ENCODE measurements at regions not wholly inside any gene's neighbourhood (a gene's known extent, or its start where the extent isn't known, plus 50 kb on each side); places are given as distances from the start of the nearest gene placed in this dataset.

DNA sequence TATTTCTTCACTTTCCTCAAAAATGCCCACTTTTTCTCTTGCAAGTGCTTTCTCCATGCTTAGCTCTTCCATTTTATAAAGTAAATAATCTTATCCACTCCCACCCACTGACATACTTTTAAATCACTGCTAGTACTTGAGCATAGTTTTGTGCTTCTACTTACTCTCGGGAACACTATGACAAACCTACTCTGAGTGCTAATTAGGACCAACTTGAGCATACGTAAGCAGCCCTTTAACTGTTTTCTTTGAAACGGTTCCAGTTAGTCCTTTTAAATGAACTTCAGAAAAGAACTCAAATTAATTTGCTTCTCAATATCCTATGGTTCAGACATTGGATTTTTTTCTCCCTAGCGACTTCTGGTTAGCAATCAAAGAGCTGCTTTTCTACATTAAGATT, 280.0 kb upstream of the SOX2 start:
- no peak for DNase-seq

GRCh38 chr3:181425074-181425473, 286.7 kb upstream of the SOX2 start:
- DNase-seq = no peak

- DNase-seq = no peak
Measured at GRCh38 chr3:181418233-181418632, 293.5 kb upstream of the SOX2 start.

DNA sequence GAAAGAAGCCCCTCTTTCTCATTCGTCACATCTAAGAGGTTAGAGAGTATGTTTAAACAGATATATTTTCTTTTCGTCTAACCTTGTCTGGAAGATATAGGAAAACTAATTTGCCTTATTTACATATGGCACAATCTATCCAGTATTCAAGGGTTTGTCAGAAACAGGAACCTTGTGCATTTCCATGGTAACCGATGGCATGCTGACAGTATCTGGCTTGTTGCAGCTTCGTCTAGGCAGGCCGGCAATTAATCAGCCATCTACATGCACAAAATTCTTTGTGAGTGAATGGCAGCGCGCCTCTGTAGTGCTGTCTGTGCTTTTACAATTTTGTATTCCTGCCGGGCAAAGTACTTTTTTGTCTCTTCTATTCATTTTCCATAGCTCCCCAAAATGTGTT, 294.0 kb upstream of the SOX2 start:
- no peak for DNase-seq

DNA sequence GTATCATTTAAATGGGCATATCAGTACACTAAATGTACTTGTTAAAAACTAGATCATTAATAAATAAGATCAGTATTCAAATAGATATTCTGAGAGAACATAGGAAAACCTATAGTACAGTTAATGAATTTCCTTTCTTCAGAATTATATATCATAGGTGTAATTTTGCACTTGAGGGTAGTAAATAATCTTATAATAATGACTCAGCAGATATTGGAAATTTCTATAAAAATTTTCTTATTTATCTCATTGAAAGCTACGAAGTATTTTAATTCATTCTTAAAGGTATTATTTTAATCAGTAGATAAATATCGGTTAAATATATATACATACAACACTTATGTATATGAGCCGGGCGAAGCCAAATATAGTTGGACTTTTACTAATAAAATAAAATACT, 300.9 kb upstream of the SOX2 start:
- DNase-seq = no peak

- no peak for DNase-seq
Measured at GRCh38 chr3:181403876-181404660, 307.7 kb upstream of the SOX2 start.

DNA sequence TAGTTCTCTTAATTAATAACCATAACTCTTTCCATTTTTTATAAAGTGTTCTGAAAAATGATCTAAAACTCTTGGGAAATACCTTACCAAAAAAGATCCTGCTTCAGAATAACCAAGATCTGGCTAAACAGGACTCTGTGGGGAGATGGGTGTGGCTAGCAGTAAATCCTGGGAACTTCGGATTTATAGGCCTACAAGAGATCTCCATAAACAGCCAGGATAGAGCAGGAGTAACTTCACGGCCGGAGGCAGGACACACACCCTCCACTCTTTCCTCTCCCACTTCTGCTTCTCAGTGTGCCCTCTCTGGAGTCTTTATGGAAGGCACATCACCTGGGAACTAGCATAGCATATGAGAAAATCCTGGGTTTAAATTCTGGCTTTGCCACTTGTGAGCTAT, 309.4 kb upstream of the SOX2 start:
- DNase-seq = no peak

GRCh38 chr3:181384970-181385369, 326.8 kb upstream of the SOX2 start:
- DNase-seq = no peak

GRCh38 chr3:181383760-181384159, 328.0 kb upstream of the SOX2 start:
- DNase-seq = no peak

DNA sequence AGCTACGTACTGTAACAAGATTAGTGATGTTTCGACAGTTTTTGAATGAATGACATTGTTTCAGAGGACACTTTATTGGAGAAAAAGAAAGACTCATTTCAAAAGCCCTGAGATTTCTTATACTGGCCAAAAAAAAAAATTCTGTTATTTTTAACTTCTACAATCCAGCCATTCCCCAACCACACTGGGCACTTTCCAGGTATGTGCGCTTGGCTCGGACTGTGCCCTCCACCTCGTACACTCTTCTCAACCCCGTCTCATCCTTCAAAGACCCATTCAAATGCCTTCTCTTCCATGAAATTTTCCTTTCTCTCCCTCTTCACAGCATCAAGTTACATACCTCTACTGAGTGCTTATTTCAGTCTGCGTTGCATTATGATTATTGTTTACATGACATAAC, 328.5 kb upstream of the SOX2 start:
- no peak for DNase-seq

- no peak for DNase-seq
Measured at GRCh38 chr3:181382656-181383055, 329.1 kb upstream of the SOX2 start.

- DNase-seq = no peak
Measured at GRCh38 chr3:181379278-181379677, 332.4 kb upstream of the SOX2 start.

- DNase-seq = no peak
Measured at GRCh38 chr3:181369637-181370036, 342.1 kb upstream of the SOX2 start.

DNA sequence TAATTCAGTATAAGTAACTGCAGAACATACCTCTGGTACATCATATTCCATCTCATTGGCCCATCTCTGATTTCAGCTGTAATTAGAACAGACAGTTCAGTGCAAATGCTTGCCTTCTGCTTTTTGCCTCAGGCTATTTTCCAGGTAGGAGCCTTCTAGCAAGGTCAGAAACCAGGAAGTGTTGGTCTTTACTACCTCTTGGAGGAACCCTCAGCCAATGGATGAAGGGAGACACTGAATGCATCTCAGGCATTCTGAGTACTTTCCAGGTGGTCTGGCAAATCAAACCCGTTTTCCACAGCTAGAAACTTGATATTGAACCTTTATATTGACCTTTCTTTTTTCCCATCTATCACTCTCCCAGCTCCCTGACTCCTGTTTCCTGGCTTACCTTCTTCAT, 348.5 kb upstream of the SOX2 start:
- DNase-seq = no peak

DNA sequence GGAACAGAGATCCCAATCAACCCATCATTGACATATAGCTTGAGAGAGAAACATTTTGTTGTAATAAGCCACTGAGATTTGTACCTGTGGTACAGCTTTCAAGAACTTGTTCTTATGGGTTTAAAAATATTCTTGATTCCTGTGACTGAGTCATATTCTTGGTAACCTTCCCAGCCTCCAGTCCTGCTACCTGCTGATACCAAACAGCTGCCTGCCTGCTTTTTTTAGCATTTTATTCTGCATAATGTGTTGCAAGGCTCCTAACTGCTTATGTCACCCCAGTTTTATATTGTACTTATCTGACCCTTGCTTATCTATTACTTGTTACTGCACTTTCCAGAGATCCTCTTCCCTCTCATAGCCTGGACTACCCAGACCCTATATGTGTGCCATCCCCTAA, 349.3 kb upstream of the SOX2 start:
- no peak for DNase-seq

DNA sequence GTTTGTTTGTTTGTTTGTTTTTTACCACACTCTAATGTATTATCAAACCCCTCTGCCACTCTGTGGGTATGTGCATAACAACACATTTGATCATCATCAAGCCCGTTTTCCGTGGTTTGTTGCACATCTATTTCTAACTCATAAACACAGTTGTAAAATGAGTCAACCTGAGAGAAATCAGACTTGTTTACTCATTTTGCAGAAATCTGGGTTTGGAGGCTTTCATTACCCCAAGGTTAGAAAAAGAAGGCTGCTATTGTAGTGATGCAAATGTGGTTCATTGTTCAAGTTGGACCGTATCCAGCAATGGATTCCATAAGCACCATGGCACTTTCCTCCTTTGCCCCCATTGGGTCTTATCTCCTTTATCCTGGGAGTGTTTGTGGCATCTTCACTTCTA, 353.2 kb upstream of the SOX2 start:
- no peak for DNase-seq

DNA sequence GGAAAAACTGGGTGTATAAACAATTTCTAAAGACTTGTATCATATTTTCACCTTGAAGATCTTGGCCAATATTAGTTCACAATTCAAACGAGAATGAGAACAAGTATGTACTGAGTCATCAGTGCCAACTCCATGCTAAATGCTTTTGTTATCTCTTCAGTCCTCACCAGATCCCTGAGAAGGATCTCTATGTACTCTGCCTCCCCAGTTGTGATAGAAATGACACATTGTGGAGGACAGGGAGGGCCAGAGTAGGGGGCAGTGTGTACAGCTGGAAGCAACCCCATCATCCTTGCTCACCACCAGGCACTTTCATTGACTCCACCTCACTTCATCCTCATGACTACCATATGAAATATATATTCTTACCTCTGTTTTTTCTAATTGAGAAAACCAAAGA, 353.7 kb upstream of the SOX2 start:
- no peak for DNase-seq

DNA sequence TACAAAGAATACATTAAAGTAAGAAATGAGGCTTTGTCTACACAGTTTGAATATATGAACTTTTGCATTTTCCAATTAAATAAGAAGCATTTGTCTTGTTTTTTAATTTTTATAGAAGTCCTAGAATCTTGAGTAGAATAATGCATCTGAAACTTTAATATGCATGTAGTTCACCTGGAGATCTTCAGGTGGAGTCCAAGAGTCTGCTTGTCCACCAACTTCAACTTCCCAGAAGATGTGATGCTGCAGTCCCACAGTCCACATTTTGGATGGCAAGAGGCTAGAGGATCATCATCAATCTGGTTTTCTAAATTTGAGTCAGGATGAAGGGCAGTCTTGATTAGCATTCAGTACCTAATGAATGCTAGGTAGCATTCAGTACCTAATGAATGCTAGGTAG, 357.6 kb upstream of the SOX2 start:
- DNase-seq = no peak

DNA sequence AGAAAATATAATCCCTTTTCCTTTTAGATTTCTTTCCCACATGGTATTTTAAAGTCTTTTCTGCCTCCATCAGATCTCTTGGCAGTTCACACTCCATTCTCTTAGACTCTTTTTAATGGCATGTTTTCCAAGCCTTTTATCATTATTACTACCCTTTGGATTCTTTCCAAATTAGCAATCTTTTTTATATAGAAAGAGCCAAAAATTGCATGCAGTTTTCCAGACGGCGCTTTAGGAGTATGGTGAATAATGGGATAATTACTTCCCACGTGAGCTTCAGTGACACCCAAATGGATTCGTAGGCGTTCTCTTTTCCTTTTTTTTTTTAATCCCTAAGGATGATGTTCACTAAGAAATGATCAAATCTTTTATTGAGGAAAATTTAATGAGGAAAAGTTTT, 354.8 kb upstream of the DNAJC19 start:
- DNase-seq = no peak

- no peak for DNase-seq
Measured at GRCh38 chr3:181336597-181336996, 347.1 kb upstream of the DNAJC19 start.

DNA sequence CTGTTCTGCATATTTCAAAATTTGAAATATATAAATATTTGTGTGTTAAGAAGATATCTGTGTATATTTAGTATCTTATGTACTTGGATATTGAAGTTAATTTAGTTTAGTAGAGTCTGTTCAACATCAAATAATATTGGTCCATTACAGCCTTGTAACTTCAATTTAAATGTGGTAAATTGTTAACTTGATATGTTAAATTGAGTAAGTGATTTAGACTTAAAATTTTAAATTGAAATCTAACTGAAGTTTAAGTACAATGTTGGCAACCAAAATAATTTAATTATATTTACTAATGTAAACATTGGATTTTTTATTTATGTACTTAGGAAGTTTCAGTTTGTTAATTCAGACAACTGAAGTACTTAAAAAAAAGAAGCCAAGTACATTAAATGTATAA, 343.9 kb upstream of the DNAJC19 start:
- no peak for DNase-seq

- no peak for DNase-seq
Measured at GRCh38 chr3:181330821-181331563, 341.5 kb upstream of the DNAJC19 start.

DNA sequence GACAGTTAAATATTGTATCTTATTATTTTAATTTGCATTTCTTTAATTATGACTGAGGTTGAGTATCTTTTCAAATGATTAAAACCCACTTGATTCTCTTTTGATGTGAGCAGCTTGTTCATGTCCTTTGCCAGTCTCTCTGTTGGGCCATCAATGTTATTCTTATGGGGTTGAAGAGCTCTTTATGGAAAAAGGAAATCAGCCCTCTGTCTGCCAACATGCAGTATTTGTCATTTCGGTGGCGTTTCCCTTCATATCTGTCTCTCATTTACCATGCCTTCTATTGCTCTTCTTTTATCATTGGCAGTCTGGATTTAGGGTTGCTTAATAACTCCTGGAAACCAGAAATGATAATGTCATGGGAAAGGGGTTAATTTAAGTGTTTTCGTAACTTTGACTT, 340.7 kb upstream of the DNAJC19 start:
- DNase-seq = no peak

GRCh38 chr3:181329024-181329423, 339.5 kb upstream of the DNAJC19 start:
- no peak for DNase-seq

DNA sequence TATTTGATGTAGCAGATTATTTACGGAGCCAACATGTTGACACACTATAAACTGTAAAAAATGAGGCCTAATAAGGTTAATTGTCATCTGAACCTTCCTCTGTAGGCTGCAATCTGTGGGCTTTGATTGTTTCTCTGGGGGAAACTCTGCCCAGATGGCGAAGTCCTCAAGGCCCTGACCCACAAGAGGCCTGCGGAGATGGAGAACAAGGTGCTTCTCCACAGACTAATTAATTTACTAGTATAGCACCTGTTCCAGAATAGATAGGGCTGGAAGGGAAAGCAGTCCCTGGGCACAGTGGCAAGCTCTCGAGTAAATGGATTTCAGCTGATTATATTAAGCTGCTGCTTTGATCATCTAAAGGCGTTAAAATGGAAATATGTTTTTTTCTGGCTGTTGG, 338.8 kb upstream of the DNAJC19 start:
- DNase-seq = no peak

Measured in KG1 (cell line).